GM18520 (cell line): ENCODE measurements at regions not wholly inside any gene's neighbourhood (a gene's known extent, or its start where the extent isn't known, plus 50 kb on each side); places are given as distances from the start of the nearest gene placed in this dataset.

Source experiments
- ATAC-seq: cut with Tn5 transposase; IDR thresholded peaks from one replicate; pipeline ENCODE4 v1.9.1; 2021; ENCODE audit not compliant: unreplicated experiment

DNA sequence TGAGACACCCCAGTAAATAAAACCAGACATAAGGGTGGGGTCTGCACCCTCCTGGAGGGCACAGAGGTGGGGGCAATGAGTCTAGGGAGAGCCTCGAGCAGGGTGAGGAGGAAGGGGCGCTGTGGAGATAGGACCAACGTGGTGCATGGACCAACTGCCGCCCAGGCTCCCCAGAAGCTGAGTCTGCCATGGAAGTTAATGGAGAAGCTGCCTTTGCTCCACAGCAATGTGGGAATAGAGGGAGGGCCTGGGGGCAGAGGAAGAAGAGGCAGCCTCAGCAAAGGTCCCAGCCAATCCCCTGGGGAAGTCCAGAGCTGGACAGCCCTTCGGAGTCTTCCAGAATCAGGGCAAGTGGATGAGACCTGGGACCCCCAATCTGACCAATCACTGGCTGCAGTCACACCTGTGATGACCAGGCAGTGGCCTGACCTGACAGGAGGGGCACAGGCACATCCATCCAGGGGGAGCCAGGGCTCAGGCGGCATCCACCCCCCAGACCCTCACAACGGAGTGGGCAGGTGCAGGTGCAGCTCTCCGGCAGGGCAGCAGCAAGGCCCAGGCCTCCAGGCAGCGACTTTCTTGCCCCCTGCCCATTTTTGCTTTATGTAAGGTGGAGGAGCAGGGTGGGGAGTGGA, 242.2 kb upstream of the PPP2R2D start:
- ATAC-seq = no peak

DNA sequence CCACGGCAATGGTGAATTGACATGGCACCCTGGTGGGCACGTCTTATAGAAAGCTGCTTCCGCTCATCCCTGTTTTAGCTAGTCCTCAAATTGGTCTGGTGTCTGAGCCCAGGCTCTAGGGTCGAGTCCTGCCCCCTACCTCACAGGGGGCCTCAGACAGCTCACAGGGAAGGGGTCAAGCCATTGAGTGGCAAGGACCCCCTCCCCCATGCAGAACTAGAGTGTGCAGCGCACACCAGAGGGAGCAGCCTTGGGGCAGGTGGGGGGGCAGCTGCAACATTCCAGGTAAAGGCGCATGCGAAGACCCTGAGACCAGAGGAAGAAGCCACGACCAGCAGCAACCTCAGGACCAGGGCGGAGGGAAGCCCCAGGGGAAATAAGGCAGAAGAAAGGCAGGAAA, 240.4 kb upstream of the PPP2R2D start:
- ATAC-seq = no peak

DNA sequence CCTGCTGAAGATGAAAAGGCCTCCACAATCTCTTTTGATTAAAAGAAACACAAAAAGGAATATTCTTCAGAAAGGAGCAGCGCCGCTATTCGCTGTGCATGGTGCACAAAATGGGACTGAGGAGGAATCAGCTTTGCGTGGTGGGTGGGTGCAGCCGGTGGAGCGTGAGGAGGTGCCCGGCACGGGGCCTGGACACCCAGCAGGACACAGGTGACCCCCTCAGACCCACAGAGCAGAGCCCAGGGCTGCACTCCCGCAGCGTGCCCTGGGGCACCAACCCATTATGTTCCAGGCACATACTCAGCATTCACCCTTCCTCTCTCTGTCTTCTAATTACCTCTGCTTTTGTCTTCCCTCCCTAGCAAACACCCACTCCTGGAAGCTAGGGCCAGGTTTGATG, 238.0 kb upstream of the PPP2R2D start:
- ATAC-seq = no peak

DNA sequence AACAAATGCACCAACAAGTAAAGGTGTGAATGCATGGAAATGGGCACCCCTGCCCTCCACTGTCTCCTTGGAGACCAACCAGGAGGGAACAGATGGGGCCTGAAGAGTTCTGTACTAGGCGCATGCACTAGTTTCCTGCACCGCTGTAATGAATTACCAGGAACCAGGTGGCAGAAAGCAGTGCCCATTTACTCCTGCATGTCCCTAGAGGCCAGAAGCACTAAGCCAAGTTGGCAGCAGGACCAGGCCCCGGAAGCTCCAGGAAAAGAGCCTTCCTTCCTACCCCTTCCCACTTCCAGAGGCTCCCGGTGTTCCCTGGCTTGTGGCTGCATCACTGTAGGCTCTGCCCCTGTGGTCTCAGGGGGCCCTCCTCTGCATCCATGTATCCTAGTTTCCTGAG, 237.5 kb upstream of the PPP2R2D start:
- ATAC-seq = no peak

DNA sequence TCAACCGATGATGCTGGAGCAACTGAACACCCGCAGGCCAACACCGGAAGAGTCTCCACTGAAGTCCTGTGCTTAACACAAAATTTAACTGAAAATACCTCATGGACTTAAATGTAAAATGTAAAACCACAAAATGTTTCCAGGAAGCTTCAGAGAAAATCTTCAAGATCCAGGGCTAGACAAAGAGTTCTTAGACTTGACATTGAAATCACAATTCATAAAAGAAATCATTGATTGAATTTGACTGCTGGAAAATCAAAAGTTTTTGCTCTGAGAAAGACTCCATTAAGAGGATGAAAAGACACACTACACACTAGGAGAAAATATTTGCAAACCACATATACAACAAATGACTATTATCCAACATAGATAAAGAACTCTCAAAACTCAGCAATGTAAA, 234.7 kb upstream of the PPP2R2D start:
- no peak for ATAC-seq

DNA sequence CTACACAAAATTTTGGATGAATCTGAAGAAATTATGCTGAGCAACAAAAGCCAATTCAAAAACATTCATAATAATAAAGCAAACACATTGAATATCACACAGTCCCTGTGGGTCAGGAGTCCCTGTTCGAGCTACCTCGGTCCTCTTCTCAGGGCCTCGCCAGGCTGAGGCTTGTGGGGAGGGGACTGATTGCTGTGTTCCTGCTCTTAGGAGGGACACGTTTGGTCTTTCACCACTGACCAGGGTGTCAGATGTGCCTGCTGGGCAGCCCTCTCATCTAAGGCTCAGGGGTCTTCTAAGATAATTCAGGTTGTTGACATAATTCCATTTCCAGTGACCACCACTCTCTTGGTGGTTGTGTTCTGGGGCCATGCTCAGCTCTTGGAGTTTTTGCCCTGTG, 233.8 kb upstream of the PPP2R2D start:
- ATAC-seq = no peak

DNA sequence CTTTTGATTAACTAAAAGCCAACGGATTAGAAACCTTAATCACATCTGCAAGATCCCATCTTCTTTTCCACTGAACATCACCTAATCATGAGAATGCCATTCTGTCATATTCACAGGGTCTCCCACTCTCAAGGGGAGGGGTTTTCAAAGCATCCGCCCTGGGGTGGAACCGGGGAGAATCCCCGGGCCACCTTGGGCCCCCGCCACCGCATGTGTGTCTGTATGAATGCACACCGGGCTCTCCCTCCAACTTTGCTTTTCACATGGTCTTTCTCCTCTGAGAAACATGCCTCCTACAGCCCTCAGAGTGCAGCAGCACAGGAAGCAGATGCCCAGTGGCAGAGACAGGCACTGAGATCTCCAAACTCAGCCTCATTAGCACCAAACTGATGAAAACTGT, 233.2 kb upstream of the PPP2R2D start:
- no peak for ATAC-seq

DNA sequence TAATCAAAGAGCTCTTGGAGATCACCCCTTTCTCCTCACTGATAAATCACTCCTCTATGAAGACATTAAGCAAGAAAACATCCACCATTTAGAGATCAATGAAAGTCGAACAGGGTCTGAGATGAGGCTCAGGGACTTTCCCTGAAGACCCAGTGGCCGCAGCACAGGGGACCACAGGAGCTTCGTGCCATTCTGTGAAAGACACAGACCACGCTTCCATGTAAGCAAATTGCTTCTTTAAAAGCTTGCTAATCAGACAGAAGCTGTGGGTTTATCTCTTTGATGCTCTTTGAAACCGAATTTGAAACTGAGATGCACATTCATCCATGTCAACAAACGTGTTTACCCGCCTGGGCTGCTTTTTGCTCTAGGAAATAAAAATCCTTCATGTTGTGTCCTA, 231.9 kb upstream of the PPP2R2D start:
- no peak for ATAC-seq

DNA sequence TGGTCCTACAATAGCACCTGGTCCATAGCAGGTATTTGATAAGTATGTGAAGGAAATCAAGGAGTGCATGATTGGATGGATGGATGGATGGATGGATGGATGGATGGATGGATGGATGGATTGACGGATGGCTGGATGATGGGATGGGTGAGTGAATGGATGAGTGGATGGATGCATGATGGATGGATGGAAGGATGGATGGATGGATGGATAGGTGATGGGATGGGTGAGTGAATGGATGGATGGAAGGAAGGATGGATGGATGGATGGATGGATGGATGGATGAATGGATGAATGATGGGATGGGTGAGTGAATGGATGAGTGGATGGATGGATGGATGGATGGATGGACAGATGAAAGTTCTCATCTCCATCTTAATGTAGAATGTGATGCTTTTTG, 231.0 kb upstream of the PPP2R2D start:
- no peak for ATAC-seq

DNA sequence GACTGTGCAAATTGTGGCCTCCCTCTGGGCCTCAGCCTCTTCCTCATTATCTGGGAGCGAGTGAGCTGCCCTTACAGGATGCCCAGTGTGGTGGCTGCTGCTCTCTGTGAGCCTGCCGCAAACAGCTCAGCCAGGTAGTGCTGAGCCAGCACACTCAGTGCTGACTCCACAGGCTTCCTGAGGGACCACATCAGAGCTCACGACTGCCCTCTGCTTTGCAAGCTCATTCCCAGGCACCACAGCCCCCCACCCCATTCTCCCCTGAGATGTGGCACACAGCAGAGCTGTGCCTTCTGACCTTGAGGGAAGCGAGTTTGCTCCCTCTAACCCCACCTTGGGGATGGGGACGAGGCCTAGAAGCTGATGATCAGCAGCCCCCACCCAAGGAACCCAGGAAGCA, 230.5 kb upstream of the PPP2R2D start:
- ATAC-seq = no peak

DNA sequence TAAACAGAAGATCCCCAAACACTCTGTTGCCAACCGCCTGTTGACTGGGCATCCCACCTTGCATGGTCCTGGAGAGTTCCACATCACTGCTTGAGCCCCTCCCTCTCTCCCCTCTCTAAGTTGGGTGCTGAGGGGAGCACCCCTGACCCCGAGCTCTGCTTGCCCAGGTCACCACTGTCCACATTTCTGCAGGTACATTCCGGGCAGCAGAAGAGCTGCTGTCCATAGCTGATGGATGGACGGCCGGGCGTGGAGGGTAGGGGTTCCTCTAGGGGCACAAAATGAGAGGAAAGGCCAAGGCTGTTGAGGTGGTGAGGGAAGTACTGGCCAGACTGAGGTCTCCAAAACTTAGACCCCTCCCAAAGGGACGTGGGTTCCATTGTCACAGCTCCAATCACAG, 227.4 kb upstream of the PPP2R2D start:
- ATAC-seq = no peak

DNA sequence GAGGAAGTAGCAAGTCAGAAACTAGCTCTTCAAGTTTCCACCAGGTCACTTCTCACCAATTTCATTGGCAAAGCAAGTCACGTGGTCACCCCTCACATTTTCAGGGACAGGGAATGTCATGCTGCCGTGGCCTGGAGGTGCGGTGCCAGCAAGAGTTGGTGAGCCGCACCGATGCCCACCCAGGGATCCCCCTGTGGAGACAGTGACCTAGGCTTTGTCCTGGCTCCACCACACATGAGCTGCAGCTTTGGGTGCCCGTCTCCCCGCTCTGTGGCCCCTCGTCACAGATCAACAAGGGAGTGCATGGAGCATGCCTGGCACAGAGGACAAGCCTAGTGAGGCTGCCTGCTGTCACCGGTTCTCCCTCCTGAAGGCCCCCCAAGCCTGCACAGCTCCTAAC, 226.7 kb upstream of the PPP2R2D start:
- no peak for ATAC-seq

DNA sequence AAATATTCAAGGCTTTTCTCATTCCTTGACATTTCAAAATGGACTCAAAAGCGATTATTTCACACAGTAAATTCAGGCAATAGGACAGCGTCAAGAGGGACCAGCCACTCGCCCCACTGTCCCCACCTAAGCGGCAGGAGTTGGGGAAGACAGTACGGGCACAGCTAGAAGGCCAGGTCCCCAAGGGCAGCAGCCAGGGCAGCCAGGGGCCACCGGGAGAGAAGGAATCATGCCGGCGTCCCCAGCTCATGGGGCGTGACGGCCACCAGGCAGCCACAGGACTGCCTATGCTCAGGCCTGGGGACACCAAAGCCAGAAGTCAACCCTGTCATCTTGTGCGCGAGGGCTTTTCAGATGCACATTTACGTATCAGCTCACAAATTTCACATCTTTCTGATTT, 225.7 kb upstream of the PPP2R2D start:
- no peak for ATAC-seq

DNA sequence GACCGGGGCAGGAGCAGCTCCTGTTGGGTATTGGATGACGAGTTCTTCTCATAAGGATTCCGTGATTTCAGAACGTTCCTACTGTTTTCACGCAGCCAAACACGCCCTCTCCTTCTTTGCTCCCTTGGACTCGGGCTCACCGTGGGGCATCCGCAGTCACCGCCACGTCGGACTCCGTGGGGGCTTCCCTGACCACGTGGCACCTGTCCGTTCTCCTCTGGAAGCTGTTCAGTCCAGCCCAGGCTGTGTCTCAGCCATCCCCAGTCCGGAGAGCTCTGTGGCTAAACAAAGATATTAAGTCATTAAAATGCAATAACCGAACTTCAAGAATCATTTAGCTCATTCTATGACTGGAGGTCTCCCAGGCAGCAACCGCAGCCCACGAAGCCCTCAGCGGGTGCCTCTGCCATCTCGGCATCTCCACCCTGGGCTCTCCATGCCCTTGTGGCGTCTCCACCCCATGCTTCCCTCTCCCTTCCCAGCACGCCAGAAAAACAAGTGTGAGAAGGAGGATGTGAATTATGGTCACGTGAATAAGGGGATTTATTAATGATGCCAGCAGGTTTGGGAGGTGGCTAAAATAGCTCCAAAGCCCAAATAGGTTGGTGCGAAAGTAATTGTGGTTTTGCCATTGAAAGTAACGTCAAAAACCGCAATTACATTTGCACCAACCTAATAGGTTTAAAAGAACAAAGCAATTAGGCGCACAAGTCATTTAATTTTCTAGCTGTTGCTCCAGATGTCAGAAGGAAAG, 224.6 kb upstream of the PPP2R2D start:
- ATAC-seq = no peak

DNA sequence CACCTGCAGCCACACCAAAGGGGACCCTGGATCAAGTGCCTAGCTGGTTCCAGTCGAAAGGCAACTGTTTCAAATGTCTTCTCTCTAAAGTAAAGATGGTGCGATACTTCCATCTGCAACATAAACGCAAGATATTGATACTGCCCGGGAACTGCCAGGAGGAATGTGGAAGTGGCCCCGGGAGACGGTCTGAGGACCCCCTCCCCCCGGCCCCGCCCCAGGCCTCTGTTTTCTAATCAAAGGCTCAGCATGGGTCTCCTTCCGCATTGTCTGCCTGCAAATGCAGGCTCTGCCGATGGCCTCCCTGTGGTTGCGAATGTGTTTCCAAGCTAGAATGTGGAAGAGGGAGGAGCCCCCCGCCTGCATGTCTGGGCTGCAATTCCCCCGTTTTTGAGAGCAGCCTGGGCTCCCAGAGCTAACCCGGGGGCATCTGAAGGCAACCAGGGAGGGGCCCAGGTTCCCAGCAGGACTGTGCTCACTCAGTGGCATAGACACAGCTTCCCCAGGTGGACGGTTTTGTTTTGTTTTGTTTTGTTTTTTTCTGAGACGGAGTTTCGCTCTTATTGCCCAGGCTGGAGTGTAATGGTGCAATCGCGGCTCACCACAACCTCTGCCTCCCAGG, 223.9 kb upstream of the PPP2R2D start:
- no peak for ATAC-seq

DNA sequence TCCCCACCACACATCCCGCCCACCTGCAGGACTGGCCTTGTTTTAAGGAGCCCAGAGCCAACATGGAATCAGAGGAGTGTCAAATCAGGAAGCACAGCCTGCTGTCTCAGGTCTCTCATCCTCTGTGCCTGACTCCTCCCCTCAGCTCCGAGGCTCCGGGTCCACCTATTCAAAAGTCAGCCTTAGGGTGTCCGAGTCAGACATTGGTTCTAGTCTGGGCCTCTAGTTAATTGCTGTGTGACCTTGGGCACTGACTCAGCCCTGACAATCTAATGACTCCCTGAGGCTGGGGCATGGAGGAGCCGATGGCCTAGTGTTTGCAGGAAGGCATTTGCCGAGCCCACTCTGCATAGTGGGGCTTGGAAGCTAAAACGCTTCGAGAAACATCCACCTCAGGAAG, 223.1 kb upstream of the PPP2R2D start:
- no peak for ATAC-seq

DNA sequence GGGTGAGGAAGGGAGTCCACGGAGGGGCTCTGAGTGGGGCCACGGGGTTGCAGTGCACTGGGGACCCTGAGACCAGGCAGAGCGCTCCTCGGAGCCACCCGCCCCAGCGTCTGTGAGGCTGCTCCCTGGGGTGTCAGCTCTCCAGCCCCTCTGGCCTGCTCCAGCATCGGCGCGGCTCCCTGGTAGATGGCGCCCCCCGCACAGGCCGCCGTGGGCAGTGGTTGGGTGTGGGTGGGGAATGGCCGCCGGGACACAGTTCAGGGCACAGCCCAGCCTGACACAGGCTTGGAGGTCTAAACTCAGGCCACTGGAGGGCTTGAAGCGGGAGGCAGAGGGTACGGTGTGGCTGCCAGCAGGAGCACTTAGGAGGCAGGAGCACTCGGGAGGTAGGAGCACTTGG, 222.6 kb upstream of the PPP2R2D start:
- ATAC-seq = no peak

DNA sequence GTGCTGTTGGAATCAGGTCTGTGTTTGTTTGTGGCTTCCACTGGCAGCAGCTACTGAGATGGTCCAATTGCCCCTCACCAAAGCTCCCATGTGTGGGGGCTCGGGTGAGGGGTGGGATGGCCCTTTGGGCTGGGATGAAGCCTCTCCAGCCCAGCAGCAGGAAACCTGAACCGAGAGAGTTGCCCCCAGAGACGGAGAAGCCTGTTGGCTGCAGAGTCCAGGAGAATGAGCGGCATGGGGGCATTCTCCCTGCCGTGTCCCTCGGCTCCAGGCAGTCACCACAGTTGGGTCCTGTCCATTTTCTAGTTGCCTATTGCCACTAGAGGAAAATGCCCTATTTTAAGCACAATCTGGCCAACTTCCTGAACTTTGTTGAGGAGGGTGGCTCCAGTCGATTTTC, 222.2 kb upstream of the PPP2R2D start:
- ATAC-seq = no peak

DNA sequence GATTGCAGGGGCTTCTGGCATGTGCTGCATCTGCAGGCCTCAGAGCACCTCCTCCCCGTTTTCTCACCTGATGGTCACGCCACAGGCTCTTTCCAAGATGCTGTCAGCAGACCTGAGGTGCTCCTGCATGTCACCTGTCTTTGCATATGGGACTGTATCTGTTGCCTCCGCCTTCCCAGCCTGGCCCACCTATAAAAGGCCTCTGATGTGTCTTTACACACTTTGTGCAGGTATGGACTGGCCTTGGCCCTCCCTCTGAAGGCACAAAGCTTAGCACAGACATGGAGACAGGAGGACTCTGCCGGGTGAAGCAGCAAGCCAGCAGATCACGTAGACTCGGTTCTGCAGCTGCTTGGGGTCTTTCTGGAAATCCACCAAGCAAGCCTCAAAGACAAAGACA, 220.9 kb upstream of the PPP2R2D start:
- ATAC-seq = no peak

DNA sequence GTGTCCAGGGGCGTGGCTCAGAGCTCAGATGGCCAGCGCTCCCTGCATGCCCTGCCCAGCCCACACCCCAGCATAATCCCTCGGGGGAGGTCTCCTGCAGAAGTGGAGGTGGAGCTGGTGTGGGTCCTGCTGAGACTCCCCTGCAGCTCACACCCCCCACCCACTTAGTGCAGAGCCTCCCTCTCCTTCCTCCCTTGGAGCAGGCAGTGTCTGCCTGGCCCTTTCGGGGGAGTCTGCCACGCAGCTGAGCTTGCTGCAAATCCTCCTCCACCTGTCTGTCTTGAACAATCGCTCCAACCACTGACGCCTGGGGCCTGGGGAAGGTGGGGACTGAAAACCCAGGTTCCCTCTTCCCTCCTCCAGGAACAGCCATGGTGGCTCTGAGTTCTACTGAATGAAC, 219.7 kb upstream of the PPP2R2D start:
- ATAC-seq = no peak

DNA sequence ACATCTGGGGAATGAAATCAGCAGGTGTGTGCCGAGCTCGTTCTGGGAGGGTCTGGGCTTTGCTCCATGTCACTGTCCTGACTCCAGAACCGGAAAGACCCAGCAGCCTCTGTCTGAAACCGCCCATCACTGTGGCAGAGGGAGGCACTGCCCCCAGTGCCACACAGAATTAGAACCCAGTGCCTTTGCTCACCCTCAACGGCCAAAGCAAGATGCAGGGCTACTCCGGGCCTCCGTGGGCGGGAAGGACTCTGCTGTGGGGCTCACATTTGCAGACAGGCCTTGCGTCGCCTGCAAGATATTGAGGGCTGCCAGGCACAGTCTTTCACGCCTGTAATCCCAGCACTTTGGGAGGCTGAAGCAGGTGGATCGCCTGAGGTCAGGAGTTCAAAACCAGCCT, 219.2 kb upstream of the PPP2R2D start:
- ATAC-seq = no peak

DNA sequence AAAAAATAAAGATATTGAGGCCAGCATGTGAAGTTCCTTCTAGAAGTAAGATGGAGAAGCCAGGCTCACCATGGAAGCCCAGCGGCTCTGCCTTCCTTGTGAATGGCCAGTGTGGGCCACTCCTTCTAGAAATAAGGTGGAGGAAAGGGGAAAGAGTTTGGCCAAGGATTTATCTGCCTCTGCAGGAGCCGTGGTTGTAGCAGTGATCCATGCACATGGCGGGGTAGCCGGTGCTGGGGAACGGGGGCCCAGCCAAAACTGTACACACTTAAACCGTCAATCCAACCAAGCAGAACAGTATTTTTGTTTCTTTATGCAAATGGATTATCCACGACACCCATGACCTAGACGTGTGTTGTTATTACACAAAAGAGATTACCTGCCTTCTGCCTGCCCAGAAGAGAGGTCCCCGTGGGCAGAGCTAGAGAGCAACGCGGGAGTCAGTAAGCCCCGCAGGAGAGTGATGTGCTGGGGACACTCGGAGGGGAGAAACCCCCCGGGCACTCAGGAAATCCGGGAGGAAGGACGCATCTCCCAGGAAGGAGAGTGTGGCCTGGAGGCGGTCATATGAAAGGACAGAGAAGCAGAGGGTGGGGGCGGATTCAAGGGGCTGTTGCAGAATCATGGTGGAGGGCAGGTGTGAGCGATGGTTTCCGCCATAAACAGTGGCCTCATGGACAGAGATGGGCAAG, 218.4 kb upstream of the PPP2R2D start:
- ATAC-seq = no peak
